ENCODE measurements at regions not wholly inside any gene's neighbourhood (a gene's known extent, or its start where the extent isn't known, plus 50 kb on each side); places are given as distances from the start of the nearest gene placed in this dataset.
"Not testable (repeated sequence)": the region's sequence is repeated elsewhere in the genome, so short reads cannot be mapped to it uniquely, and the experiment has no call there.

- Mint-ChIP-seq H3K27ac (no peak overlapping the region), H3K4me1 (peaks cover 0 to 2% (median 0%) of the 10 kb centered on the region in 3 donors), H3K4me3 (no peak overlapping the region), H3K36me3 (no peaks in the 10 kb centered on the region), H3K27me3 (peaks cover 9% of the 10 kb centered on the region), H3K9me3 (peaks cover 0 to 4% (median 0%) of the 10 kb centered on the region in 3 donors)
These were observed 230.8 kb downstream of the MEX3B start for GRCh38 chr15:81814882-81815455.

GRCh38 chr15:81813215-81813614, 232.6 kb downstream of the MEX3B start:
- H3K27ac Mint-ChIP-seq: no peak overlapping the region
- peaks cover 5% of the 10 kb centered on the region for H3K27me3 Mint-ChIP-seq
- H3K9me3 Mint-ChIP-seq: peaks cover 0 to 4% (median 2%) of the 10 kb centered on the region in 3 donors
- H3K4me3 Mint-ChIP-seq: no peak overlapping the region
- H3K36me3 Mint-ChIP-seq: no peaks in the 10 kb centered on the region
- peaks cover 0 to 2% (median 0%) of the 10 kb centered on the region in 3 donors for H3K4me1 Mint-ChIP-seq

DNA sequence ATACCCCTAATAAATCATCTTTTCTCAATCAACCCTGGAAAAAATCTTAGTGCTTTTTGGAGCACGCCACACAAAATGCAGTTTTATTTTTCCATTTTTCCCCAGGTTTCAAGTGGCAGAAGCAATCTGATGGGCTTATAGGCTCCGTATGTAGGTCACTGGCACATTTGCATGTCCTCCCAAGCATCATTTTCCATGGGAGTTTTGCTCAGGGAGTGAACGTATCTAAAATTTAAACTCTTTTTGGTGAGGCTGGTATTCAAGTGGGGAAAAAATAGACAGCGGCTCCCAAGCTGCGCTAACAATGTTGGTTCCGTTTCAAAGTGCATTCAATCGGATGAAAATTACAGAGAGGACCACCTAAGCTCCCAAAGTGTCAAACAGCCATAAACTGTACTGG, 233.4 kb downstream of the MEX3B start:
- H3K27ac Mint-ChIP-seq: no peak overlapping the region
- H3K4me3 Mint-ChIP-seq: no peak overlapping the region
- peaks cover 4% of the 10 kb centered on the region for H3K27me3 Mint-ChIP-seq
- peaks cover 0 to 2% (median 0%) of the 10 kb centered on the region in 3 donors for H3K4me1 Mint-ChIP-seq
- no peaks in the 10 kb centered on the region for H3K36me3 Mint-ChIP-seq
- H3K9me3 Mint-ChIP-seq: peaks cover 0 to 4% (median 2%) of the 10 kb centered on the region in 3 donors

GRCh38 chr15:81811736-81812135, 234.1 kb downstream of the MEX3B start:
- Mint-ChIP-seq H3K27me3 (peaks cover 4% of the 10 kb centered on the region), H3K4me3 (peak overlapping the region in 1 of 4 donors; percentile 3), H3K27ac (no peak overlapping the region), H3K9me3 (peaks cover 0 to 4% (median 2%) of the 10 kb centered on the region in 3 donors), H3K36me3 (no peaks in the 10 kb centered on the region), H3K4me1 (peaks cover 0 to 2% (median 0%) of the 10 kb centered on the region in 3 donors)

DNA sequence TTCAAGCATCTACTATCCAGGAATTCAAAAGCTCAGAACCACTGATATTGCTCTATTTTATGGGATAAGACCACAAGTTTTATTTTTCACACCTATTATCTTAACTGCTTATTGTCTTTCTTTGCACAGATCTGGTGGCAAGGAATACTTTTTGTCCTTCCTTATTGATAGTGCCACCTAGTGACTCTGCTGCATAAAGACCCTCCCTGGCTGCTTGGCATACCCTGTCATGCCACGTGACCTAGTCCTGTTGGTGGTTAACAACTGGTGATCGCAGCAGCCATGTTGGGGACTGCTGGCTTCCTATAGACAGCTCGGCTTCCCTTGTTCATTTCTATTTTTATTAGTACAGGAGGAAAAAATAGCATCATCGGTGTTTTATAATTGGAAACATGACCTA, 236.3 kb downstream of the MEX3B start:
- peaks cover 0 to 4% (median 2%) of the 10 kb centered on the region in 3 donors for H3K9me3 Mint-ChIP-seq
- H3K4me1 Mint-ChIP-seq: peaks cover 0 to 2% (median 0%) of the 10 kb centered on the region in 3 donors
- no peak overlapping the region for H3K27ac Mint-ChIP-seq

DNA sequence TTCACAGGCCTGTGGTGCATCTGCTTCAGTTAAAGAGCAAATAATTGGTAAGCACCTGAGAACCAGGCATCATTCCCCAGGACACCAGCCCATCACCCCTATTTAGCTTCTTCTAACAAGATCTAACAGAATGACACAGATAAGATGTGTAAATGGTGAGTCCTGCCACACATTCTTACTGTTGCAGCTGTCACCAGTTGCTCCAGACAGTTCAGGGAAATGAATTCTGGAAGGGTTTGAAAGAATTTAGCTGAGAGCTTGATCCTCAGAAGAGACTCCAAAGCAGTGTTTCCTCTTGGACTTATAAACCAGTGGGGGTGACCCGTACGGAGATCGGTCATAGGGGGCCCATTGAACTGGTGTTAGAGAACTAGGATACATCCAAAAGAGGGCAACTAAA, 238.0 kb downstream of the MEX3B start:
- peaks cover 0 to 2% (median 0%) of the 10 kb centered on the region in 3 donors for H3K4me1 Mint-ChIP-seq
- no peak overlapping the region for H3K4me3 Mint-ChIP-seq
- no peaks in the 10 kb centered on the region for H3K36me3 Mint-ChIP-seq
- no peak overlapping the region for H3K27ac Mint-ChIP-seq
- no peaks in the 10 kb centered on the region for H3K27me3 Mint-ChIP-seq
- H3K9me3 Mint-ChIP-seq: peaks cover 0 to 4% (median 2%) of the 10 kb centered on the region in 3 donors

More for the DNA sequence above, 236.3 kb downstream of the MEX3B start:
- Mint-ChIP-seq H3K4me3 (no peak overlapping the region), H3K27me3 (peaks cover 4% of the 10 kb centered on the region), H3K36me3 (no peaks in the 10 kb centered on the region)

- Mint-ChIP-seq H3K27me3 (no peaks in the 10 kb centered on the region), H3K4me3 (no peak overlapping the region), H3K36me3 (no peaks in the 10 kb centered on the region), H3K4me1 (peaks cover 0 to 2% (median 0%) of the 10 kb centered on the region in 3 donors), H3K9me3 (peaks cover 0 to 4% (median 2%) of the 10 kb centered on the region in 3 donors), H3K27ac (no peak overlapping the region)
These were observed 238.6 kb downstream of the MEX3B start for GRCh38 chr15:81807186-81807585.

DNA sequence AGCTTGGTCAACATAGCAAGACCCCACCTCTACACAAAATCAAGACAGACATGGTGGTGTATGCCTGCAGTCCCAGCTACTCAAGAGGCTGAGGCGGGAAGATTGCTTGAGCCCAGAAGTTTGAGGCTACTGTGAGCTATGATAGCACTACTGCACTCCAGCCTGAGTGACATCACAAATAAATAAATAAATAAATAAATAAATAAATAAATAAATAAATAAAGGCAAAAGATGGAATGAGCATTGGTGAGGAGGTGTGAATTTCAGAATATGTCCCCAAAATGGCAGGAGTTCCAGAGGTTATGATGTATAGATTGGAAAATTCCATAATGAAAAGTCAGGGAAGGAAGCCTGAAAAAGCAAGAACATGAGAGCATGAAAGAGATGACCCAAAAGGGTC, 249.9 kb downstream of the MEX3B start:
- Mint-ChIP-seq H3K4me3 (no peak overlapping the region), H3K27ac (no peak overlapping the region), H3K9me3 (peaks cover 0 to 2% (median 0%) of the 10 kb centered on the region in 3 donors), H3K27me3 (no peaks in the 10 kb centered on the region), H3K4me1 (no peaks in the 10 kb centered on the region), H3K36me3 (no peaks in the 10 kb centered on the region)

DNA sequence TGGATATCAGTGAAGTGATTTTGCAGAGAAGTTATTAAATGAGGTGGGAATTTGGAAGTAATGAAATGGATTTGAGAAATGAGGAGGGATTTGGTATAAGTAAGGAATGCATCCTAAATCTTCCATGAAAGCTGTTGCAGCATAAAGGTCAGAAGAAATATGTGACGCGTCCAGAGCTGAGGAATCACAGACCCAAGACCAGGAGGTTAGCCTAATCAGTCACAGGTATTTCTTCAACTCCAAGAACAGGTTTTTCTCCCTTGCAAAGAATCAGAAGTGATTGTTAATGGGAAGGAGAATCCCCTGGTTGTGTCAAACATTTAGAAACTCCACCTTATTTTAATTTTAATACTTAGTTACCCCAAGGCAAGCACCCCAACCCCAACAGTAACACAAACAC, 253.2 kb downstream of the MEX3B start:
- H3K27ac Mint-ChIP-seq: no peak overlapping the region
- no peak overlapping the region for H3K4me3 Mint-ChIP-seq
- H3K9me3 Mint-ChIP-seq: peaks cover 0 to 2% (median 0%) of the 10 kb centered on the region in 3 donors
- peaks cover 2% of the 10 kb centered on the region for H3K27me3 Mint-ChIP-seq
- H3K36me3 Mint-ChIP-seq: no peaks in the 10 kb centered on the region
- H3K4me1 Mint-ChIP-seq: no peaks in the 10 kb centered on the region

- H3K4me3 Mint-ChIP-seq, H3K4me1 Mint-ChIP-seq, H3K27ac Mint-ChIP-seq, H3K36me3 Mint-ChIP-seq, H3K9me3 Mint-ChIP-seq, H3K27me3 Mint-ChIP-seq: not testable (repeated sequence)
These were observed 254.5 kb downstream of the MEX3B start for GRCh38 chr15:81791322-81791721.

DNA sequence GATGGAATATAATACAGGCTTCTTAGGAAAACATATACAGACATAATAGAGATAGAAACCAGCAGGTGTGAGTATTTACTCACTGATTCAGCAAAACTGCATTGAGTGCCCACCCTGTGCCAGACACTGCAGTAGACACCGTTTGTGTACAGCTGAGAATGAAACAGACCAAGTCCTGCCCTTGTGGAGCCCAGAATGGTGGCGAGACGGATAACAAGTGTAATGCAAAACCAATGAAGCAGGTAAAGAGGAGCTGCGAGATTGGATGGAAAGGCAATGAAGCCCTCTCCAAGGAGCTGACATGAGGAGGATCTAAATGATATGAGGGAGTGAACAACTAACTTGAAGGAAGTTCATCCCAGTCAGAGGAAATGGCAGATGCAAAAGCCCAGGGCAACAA, 256.4 kb downstream of the MEX3B start:
- Mint-ChIP-seq H3K27me3 (peaks cover 9% of the 10 kb centered on the region), H3K9me3 (peaks cover 0 to 3% (median 0%) of the 10 kb centered on the region in 3 donors), H3K36me3 (no peaks in the 10 kb centered on the region), H3K27ac (no peak overlapping the region), H3K4me1 (no peaks in the 10 kb centered on the region), H3K4me3 (no peak overlapping the region)

DNA sequence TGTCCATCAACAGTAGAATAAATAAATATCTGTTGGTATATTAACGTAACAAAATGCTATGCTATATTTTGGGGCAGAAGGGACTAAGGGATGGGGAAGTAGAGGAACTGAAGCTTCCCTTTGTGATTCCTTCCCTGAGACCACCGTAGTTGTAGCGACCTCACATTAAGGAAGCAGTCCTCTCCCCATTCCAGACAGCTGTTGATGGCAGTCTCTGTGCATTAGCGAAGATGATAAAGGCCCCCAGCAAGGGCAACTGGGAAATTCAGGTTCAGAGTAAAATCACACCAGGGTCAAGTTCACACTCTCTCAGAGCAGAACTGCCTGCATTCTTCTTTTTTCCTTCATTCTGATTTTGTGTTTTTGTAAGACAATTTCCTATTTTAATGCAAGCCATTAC, 259.0 kb downstream of the MEX3B start:
- Mint-ChIP-seq H3K4me3 (no peak overlapping the region), H3K36me3 (no peaks in the 10 kb centered on the region), H3K27ac (peak overlapping the region in 1 of 3 donors; percentile 30), H3K9me3 (peaks cover 0 to 3% (median 0%) of the 10 kb centered on the region in 3 donors), H3K4me1 (no peaks in the 10 kb centered on the region), H3K27me3 (peaks cover 14% of the 10 kb centered on the region)

- Mint-ChIP-seq H3K27me3 (peaks cover 17% of the 10 kb centered on the region), H3K36me3 (no peaks in the 10 kb centered on the region), H3K4me1 (no peaks in the 10 kb centered on the region), H3K27ac (no peak overlapping the region), H3K9me3 (peaks cover 0 to 1% (median 0%) of the 10 kb centered on the region in 3 donors), H3K4me3 (no peak overlapping the region)
These were observed 260.1 kb downstream of the MEX3B start for GRCh38 chr15:81785679-81786078.

- Mint-ChIP-seq H3K27ac (no peak overlapping the region), H3K4me1 (no peaks in the 10 kb centered on the region), H3K36me3 (no peaks in the 10 kb centered on the region), H3K9me3 (peaks cover 0 to 1% (median 0%) of the 10 kb centered on the region in 3 donors), H3K4me3 (no peak overlapping the region), H3K27me3 (peaks cover 22% of the 10 kb centered on the region)
These were observed 260.6 kb downstream of the MEX3B start for GRCh38 chr15:81785181-81785580.

DNA sequence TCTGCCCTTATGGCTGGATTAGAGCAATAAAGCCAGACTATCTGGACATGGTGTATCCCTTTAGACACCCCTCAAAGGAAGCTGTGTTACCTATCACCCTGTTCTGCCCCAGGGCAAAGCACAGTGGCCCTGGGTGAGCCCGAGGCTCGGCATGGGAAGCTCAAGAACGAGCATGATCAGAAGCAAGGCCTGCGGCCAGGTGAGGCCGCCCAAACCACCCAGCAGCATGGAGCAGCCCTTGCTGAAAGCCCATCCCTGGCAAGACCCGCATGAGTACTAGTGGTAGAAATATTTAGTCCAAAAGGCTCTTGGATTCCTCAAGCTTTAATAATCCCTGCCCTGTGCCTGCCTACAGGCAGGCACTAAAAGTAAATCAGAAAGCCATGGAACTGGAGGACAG, 261.1 kb downstream of the MEX3B start:
- peaks cover 22% of the 10 kb centered on the region for H3K27me3 Mint-ChIP-seq
- no peak overlapping the region for H3K27ac Mint-ChIP-seq
- peaks cover 0 to 1% (median 0%) of the 10 kb centered on the region in 3 donors for H3K9me3 Mint-ChIP-seq
- H3K4me1 Mint-ChIP-seq: no peaks in the 10 kb centered on the region
- H3K36me3 Mint-ChIP-seq: no peaks in the 10 kb centered on the region
- no peak overlapping the region for H3K4me3 Mint-ChIP-seq

DNA sequence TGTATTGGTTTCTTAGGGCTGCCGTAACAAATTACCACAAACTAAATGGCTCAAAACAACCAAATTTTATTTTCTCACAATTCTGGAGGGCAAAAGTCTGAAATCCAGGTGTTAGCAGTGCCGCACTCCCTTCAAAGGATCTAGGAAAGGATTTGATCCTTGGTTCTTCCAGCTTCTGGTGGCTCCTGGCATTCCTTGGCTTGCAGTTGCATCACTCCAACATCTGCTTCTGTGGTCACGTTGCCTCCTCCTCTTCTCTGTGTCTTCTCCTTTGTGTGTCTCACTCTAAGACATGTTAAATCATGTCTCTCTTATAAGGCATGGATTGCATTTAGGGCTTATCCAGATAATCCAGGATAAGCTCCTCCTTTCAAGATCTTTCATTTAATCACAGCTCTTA, 262.2 kb downstream of the MEX3B start:
- Mint-ChIP-seq H3K9me3 (peaks cover 0 to 1% (median 0%) of the 10 kb centered on the region in 3 donors), H3K27ac (no peak overlapping the region), H3K36me3 (no peaks in the 10 kb centered on the region), H3K27me3 (peaks cover 21% of the 10 kb centered on the region), H3K4me1 (no peaks in the 10 kb centered on the region), H3K4me3 (no peak overlapping the region)
